22Rv1 (cell line): ENCODE measurements at regions not wholly inside any gene's neighbourhood (a gene's known extent, or its start where the extent isn't known, plus 50 kb on each side); places are given as distances from the start of the nearest gene placed in this dataset.

Source experiments
- H3K27ac ChIP-seq: fragments of 450-650 bp; 2 replicates; pipeline ENCODE4 v1.5.1; 2017
- CTCF ChIP-seq: fragments of 450-650 bp; IDR thresholded peaks from 2 replicates; pipeline ENCODE4 v1.5.1; 2017; ENCODE audit warnings: mild to moderate bottlenecking
- ZFX ChIP-seq: fragments of 450-650 bp; IDR thresholded peaks from 2 replicates; pipeline ENCODE4 v1.6.1; 2017; ENCODE audit warnings: antibody characterized with exemption, borderline replicate concordance

- TF ChIP-seq ZFX (no peak), CTCF (no peak)
- no peak overlapping the region for H3K27ac ChIP-seq
These were observed 96.7 kb upstream of the RIOK3 start for GRCh38 chr18:23356424-23356823.

GRCh38 chr18:23356915-23357601, 96.0 kb upstream of the RIOK3 start:
- TF ChIP-seq ZFX (no peak), CTCF (no peak)
- H3K27ac ChIP-seq, result no peak overlapping the region

GRCh38 chr18:23357996-23358594, 95.0 kb upstream of the RIOK3 start:
- no peak for TF ChIP-seq CTCF
- no peak for TF ChIP-seq ZFX
- no peak overlapping the region for H3K27ac ChIP-seq

GRCh38 chr18:23359421-23359820, 93.7 kb upstream of the RIOK3 start:
- no peak for TF ChIP-seq CTCF
- no peak overlapping the region for H3K27ac ChIP-seq

DNA sequence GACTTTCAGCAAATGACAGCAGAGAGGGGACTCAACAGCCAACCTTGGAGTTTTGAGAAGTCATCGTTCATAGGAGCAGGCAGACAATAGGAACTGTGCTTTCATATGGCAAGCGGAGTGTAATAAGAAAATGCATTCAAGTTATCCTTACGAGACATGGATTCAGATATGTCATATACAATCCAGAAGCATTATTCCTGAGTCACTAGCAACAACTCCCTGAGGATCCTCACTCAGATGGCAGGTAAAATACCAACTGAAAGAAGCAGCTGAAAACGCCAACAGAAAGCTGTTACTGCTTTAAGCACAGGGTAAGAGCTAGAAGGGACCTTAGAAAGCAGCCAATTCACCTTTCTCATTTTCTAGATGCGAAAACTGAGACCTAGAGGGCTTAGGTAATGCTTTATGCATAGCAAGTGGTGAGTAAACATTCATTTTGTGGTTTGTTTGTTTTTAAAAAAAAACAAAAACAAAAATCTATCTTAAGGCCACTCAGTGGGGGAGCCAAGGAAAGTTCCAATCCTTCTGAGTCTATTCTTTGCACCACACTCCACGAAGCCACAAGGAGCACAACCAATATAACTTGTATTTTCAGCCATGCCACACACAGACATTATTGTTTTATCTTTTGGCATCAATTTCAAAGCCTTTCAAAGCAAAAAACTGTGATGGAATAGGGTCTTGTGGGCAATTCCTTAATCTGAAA, 89.1 kb upstream of the RIOK3 start:
- TF ChIP-seq ZFX, result no peak
- no peak for TF ChIP-seq CTCF
- H3K27ac ChIP-seq, result no peak overlapping the region

DNA sequence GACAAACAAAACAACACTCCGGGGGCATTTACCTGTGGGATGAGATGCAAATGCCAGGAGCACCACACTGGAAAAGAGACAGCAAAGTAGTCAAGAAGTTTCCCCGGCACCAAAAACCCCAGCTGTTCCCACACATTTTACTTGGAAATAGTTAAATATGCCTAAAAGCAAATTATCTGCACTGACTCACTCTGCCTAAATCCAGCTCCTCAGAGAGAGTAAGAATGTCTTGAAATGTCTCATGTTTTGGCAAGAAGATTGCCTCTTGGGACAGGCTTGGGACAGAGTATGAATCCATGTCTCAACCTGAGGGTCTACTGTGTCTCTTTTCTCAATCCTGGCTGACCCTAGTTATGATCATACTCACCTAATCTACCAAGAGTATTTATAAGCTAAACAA, 87.5 kb upstream of the RIOK3 start:
- no peak for TF ChIP-seq CTCF
- no peak for TF ChIP-seq ZFX
- no peak overlapping the region for H3K27ac ChIP-seq

- no peak overlapping the region for H3K27ac ChIP-seq
- no peak for TF ChIP-seq ZFX
- no peak for TF ChIP-seq CTCF
These were observed 83.8 kb upstream of the RIOK3 start for GRCh38 chr18:23369266-23369665.
